ENCODE measurements at regions not wholly inside any gene's neighbourhood (a gene's known extent, or its start where the extent isn't known, plus 50 kb on each side); places are given as distances from the start of the nearest gene placed in this dataset.

DNA sequence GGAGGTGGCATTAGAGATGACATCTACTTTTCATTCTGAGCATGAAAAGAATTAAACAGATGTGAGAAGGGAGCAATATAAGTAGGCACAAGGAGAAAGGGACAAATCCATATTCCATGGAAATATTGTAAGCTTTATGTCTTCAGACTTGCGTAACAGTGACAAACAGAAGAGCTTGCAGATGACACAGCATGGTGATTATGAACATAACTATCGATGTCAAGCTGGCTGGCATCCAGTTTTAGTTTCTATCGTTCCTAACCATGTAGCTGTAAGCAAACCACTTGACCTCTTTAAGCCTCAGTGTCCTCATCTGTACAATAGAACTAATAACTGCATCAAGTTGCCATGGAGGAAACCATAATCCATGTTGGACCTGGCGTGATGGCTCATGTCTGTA lies 246.7 kb upstream of the ADRA1B start:
- no peak for TF ChIP-seq CTCF (IDR thresholded peaks at IDR 0.05; ENCODE audit: low read depth, low read length)
- in situ Hi-C loops (cut with HindIII; ENCODE audit: low sequenced_read_pairs): no loop called here
- DNase-seq (ENCODE audit: low read depth, low spot score): no peak
- no peak overlapping the region for H3K4me3 ChIP-seq (ENCODE audit: low read depth, low read length)

DNA sequence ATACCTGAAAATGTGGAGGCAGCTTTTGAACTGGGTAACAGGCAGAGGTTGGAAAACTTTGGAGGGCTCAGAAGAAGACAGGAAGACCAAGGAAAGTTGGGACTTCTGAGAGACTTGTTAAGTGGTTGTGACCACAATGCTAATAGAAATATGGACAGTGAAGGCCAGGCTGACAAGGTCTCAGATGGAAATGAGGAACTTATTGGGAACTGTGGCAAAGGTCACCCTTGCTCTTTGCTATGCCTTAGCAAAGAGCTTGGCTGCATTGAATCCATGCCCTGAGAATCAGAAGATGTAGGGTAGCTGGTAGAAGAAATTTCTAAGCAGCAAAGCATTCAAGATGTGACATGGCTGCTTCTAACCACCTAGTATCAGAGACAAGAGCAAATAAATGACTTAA lies 244.4 kb upstream of the ADRA1B start:
- no peak for DNase-seq (ENCODE audit: low read depth, low spot score)
- no peak for TF ChIP-seq CTCF (IDR thresholded peaks at IDR 0.05; ENCODE audit: low read depth, low read length)
- no peak overlapping the region for H3K4me3 ChIP-seq (ENCODE audit: low read depth, low read length)
- in situ Hi-C loops (cut with HindIII; ENCODE audit: low sequenced_read_pairs): no loop called here

DNA sequence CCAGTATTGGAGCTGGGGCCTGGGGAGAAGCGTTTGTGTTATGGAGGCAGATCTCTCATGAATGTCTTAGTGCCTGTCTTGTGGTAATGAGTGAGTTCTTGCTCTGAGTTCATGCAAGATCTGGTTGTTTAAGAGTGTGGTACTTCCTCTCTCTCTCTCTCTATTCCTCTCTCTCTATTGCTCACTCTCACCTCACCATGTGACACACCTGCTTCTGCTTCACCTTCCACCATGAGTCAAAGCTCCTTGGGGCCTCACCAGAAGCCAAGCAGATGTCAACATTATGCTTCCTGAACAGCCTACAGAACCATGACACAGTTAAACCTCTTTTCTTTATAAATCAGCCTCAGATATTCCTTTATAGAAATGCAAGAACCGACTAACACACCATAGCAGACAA lies 242.7 kb upstream of the ADRA1B start:
- in situ Hi-C loops (cut with HindIII; ENCODE audit: low sequenced_read_pairs): no loop called here
- no peak for DNase-seq (ENCODE audit: low read depth, low spot score)
- TF ChIP-seq CTCF (IDR thresholded peaks at IDR 0.05; ENCODE audit: low read depth, low read length): no peak
- no peak overlapping the region for H3K4me3 ChIP-seq (ENCODE audit: low read depth, low read length)

- DNase-seq (ENCODE audit: low read depth, low spot score): no peak
- in situ Hi-C loops (cut with HindIII; ENCODE audit: low sequenced_read_pairs): no loop called here
- no peak for TF ChIP-seq CTCF (IDR thresholded peaks at IDR 0.05; ENCODE audit: low read depth, low read length)
- H3K4me3 ChIP-seq (ENCODE audit: low read depth, low read length): no peak overlapping the region
Measured at GRCh38 chr5:159678657-159679392, 237.5 kb upstream of the ADRA1B start.

DNA sequence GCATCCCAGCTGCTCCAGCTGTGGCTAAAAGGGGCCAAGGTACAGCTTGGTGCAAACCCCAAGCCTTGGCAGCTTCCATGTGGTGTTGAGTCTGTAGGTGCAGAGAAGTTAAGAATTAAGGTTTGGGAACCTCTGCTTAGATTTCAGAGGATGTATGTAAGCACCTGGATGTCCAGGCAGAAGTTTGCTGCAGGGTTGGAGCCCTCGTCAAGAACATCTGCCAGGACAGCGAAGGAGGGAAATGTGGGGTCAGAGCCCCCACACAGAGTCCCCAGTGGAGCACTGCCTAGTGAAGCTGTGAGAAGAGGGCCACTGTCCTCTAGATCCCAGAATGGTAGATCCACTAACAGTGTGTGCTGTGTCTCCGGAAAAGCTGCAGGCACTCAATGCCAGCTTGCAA lies 236.2 kb upstream of the ADRA1B start:
- H3K4me3 ChIP-seq (ENCODE audit: low read depth, low read length): no peak overlapping the region
- in situ Hi-C loops (cut with HindIII; ENCODE audit: low sequenced_read_pairs): no loop called here
- DNase-seq (ENCODE audit: low read depth, low spot score): peak; percentile 8
- no peak for TF ChIP-seq CTCF (IDR thresholded peaks at IDR 0.05; ENCODE audit: low read depth, low read length)

DNA sequence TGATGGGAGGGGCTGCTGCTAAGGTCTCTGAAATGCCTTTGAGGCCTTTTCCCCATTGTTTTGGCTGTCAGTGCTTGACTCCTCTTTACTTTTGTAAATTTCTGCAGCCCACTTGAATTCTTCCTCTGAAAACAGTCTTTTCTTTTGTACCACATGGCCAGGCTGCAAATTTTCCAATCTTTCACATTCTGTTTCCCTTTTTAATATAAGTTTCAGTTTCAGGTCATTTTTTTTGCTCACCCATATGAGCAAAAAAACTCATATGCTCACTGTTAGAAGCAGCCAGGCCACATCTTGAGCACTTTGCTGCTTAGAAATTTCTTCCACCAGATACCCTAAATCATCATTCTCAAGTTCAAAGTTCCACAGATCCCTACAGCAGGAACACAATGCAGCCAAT lies 234.6 kb upstream of the ADRA1B start:
- no peak overlapping the region for H3K4me3 ChIP-seq (ENCODE audit: low read depth, low read length)
- TF ChIP-seq CTCF (IDR thresholded peaks at IDR 0.05; ENCODE audit: low read depth, low read length): no peak
- DNase-seq (ENCODE audit: low read depth, low spot score): no peak
- in situ Hi-C loops (cut with HindIII; ENCODE audit: low sequenced_read_pairs): no loop called here
